Fibroblast of skin of abdomen (primary cell): ENCODE measurements at regions not wholly inside any gene's neighbourhood (a gene's known extent, or its start where the extent isn't known, plus 50 kb on each side); places are given as distances from the start of the nearest gene placed in this dataset.
A peak's percentile ranks its signal among the peaks of the same experiment; 100 is the strongest.

Experiments
- DNase-seq: peaks from one replicate; pipeline ENCODE4 v3.0.0-alpha.2; 2013

DNA sequence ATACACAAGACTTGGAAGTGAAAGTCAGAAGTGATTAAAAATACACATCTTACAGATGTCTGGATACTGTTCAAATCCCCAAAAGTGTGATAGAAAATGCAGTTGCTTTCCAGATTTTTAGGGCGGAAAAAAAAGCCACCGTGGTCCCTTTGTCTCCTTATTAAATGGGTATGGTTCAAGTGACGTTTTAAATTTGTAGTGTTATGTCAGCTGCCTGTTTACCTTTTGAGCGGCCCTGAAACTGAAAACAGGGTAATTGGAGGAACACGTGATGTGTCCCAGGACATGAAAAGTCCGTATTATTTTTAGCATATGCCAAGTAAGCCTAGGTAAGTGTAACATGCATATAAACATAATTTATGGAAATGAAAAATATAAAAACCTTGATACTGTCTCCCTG is 109.0 kb upstream of the PDZRN3 start:
- DNase-seq: no peak

DNA sequence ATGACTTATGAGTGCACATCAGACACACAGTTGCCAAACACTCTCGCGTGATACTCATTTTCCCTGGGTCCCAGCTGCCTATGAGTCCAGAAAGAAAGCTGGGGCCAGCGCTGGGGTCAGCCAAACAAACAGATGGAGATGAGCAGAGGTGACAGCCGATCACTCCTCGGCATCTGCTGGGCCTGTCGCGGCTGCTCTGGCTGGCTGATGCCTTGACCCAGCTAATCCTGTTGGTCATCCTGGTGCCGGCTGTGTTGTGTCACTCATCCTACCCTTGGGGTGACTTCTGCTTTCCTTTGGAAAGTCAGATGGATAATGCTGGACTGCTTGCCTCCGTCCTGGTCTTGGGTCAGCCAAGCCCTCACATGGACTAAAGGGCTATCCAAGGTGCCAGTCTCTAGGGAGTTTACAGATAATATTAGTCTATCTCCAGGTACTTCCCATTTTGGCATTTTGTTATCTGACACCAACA is 105.3 kb upstream of the PDZRN3 start:
- no peak for DNase-seq

DNA sequence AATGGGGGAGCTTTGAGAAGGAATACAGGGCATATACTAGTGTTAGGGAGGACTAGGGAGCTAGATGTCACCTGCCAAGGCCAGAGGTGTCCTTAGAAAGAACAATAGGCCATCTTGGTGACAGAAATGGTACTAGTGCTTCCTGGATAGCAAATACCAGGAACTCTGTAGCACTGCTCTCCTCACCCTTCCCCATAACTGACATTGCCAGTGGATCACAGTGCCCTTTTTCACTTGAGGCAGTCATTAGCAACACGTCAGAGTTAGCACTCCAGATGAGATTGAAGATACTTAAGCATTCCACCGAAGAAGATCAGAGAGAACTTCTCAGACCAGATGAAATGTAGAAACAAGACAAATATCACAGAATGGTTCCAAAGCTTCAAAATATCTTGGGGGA is 103.1 kb upstream of the PDZRN3 start:
- DNase-seq: peak; percentile 13

DNA sequence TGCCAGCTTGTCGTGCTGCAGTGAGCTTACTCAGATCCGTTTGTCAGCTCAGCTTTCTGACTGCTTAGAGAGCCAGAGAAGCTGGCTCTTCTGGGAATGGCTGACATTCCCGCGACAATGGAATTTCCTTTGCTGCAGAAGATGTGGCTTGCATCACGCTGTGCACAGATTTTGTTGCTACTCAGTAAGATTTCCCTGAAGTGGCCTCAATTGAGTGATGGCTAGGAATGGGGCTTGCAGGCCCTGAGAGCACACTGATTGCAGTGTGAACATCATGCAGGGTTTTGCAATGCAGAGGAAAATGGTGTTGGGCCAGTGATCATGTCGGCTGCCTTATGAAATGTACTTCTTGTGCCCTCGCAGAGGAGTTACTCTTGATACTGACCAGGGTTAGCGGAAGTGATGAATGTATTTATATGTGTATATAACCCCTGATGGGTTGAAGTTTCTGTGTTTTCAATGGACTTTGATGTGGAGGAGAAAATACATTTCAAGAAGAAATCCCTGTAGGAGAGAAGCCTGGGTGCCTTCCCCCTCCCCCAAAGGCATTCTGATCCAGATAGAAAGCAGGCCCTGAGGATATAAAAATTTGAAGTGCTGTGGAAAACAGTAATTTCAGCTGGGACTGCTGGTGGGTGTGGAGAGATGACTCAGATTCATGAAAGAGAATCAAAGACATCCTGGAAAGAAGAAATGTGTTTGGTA is 102.5 kb upstream of the PDZRN3 start:
- DNase-seq: peak; percentile 93

DNA sequence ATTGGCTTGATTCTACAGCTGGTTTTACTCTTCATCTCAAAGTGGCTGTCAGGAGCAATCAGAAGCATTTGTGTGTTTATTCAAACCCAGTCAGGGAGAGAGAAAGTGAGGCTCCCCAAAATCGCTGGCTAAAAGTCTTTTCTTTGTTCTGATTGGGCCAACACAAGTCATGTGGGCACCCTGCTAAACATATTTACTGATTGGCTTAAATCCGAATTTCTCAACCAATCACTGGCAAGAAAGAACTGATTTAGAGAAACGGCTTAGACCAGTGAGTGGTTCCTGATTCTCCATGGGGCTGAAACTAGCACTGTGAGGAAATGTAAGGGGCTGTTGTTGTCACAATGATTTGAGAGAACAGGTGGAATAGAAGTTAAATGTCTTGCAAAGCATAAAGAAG is 98.9 kb upstream of the PDZRN3 start:
- DNase-seq: no peak

DNA sequence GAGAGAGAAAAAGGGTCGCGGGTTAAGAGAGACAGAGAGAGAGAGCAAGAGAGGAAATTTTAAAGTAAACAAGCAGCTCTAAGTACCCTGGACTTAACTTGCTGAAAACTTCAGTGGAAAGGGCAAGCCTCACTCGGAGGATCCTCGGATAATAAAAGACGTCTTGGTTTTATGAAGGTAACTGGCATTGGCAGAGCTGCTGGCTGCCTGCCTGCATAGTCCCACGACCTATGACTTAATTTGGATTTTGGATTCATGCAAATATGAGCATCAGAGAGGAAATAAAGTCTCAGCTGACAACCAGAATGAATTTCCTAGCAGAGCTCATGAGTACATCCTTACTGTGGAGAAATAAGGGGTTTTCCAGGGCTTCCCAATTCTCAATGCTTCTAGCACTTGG is 95.1 kb upstream of the PDZRN3 start:
- peak; percentile 47 for DNase-seq

DNA sequence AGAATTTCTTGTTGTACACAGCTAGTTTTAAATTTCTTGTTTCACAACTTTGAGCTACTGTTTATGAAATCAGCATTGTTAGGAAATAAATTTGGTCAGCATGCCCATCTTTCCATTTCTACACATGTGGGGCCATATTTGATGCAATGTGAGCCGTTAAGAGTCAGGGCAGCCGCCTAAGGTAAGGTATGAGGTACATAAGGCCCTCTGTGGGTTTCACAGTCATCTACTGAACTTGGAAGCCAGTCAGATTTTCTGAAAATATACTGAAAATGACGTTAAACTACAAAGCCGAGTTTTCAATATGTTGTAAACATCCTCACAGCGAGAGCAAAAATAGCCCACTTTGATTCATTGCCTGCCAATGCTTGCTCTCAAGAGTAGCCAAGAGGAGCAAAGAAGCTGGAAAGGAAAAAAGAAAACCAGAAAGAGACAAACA is 94.7 kb upstream of the PDZRN3 start:
- peak; percentile 61 for DNase-seq

DNA sequence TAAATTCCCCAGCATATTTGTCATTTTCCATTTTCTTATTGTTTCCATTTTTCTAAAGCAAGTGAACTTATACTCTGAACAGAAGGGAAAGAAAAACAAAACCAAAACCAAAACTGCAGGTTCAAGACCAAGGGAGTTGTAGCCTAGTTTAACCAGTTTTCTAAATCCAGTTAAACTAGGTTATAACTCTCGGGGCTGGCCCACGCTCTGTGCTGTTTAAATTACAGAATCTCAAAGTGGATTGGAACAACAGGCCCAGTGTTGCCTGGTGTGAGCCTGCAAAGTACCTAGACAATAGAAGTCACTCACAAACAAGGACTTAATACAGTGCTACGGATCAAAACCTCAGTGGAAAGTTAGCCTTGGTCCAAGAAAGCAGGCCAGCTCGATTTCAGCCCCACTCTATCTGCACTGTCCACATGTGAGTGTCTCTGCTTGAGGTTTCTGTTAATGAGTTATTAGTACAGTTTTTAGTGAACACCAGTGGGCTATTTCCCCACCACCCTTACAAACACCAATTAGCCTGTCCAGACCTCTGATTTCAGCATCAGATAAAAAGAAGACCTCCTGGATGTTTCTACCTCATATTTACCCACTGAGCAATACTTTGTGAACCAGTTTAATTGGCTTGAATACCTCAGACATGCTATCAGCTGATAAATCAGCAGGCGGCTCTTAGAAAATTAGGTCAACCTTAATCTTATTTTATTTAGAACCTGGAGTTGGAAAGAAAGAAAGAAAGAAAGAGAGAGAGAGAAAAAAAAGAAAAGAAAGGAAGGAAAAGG is 93.8 kb upstream of the PDZRN3 start:
- DNase-seq: no peak

DNA sequence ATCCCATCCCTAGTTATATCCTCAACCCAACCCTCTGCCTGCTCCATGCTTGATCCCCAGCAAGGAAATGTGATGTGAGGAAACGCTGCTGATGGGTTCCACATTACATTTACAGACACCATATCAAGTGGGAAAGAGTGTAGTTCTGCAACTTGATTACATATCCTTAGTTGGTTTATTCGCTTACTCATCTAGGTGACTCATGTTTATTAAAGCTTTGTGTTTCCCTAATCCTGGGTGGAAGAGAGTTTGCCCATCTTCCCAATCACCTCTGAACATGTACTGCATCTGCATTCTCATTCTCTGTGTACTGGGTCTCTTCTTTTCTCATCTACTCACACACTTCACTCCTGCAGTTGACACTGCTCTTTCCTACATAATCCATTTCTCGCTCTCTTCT is 91.7 kb upstream of the PDZRN3 start:
- peak; percentile 45 for DNase-seq

DNA sequence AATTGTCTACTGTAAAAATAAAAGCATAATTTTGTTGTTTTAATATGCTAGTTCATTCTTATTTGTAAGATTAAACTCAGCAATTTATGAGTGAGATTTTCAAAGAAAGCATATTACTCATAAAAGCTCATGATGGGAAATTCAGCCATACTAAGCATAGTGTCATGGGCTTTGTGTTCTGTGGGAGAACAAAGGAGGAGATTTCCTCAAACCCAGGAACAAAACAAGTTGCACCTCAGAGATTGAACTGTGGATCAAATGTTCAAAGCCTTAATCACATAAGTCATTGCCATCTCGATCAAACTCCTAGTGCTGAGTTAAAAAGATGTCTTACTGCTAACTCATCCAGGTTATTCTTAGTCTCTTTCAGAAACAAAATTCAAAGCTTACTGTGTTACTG is 85.6 kb upstream of the PDZRN3 start:
- DNase-seq: no peak

DNA sequence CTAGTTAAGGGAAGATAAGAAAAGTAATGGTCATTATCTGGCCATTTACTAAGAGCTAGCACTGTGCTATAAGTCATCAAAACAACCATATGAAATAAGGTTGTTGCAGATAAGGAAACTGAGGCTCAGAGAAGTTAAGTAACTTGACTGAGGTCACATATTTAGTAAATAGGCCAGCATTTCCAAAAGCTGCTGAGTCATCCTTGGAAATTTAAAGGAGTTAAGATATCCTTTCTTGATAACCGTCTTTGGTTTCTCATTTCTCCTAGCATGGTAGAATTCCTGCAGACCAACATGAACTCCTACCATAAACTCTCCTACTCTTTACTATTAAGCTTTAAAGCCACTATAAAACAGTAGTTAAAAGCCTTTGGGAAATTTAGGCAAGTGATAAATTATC is 85.0 kb upstream of the PDZRN3 start:
- no peak for DNase-seq

DNA sequence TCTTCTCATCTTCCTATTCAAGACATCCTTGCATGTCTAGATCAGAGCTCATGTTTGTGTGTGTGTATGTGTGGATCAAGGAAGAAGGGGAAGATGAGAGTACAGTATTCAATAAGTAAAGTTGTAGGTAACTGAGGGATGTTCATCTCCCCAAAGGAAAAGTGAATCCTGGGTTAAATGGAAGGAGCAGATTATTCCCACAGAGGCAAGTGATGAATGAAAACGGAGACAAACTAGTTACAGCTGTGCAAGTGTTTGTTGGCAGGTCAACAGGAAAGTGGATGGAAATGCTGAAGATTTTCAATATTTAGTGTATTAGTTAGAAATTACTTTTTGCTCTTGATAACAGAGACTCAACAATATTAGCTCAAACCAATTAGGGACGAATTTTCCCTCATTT is 84.2 kb upstream of the PDZRN3 start:
- DNase-seq: no peak

DNA sequence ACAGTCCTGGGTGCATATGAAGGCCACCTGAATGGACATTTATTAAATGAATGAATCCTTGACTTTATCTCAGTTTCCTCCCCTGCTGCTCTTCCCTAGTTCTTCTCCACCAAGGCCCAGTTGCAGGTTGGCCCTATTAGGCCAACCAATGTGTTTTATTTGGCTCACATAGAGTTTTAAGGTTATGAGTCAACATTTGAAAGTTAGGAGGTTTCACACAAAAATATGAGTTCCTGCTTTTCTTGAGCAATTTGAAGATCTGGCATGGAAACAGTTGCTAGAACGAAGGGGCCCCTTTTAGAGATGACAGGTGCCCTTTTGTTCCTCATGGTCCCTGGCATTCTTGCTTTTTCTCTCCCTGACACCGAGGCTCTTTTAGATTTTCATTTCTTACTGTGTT is 83.0 kb upstream of the PDZRN3 start:
- peak; percentile 9 for DNase-seq

DNA sequence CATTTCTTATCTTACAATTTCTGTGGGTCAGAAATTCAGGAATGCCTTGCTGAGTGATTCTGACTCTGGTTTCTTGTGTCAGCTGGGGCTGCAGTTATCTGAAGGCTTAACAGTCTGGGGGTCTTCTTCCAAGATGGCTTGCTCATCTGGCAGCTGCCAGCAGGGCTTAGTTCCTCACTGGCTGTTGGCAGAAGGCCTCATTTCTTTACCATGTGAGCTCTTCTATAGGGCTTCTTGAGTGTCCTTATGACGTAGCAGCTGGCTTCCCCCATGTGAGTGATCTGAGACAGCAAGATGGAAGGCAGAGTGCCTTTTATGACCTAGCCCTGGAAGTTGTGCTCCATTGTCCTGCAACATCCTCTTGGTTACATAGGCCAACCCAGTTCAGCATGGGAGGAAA is 82.0 kb upstream of the PDZRN3 start:
- DNase-seq: no peak

DNA sequence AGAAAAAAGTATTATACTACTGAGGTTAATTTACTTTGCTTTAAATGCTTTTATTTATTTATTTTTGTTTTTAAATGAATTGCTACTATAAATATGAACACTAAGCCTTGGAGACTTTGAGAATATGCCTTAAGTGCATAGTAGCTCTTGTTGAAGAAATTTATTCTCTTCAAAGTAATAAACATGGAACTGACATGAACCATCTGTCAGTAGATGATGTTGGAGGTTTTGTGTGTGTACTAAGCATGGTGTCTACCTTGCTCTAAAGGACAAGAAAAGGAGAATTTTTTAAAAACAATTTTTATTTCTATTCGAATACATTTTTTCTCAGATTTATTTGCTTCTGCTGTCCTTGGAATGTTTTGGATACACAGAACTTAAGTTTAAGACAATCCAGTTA is 81.1 kb upstream of the PDZRN3 start:
- DNase-seq: no peak

DNA sequence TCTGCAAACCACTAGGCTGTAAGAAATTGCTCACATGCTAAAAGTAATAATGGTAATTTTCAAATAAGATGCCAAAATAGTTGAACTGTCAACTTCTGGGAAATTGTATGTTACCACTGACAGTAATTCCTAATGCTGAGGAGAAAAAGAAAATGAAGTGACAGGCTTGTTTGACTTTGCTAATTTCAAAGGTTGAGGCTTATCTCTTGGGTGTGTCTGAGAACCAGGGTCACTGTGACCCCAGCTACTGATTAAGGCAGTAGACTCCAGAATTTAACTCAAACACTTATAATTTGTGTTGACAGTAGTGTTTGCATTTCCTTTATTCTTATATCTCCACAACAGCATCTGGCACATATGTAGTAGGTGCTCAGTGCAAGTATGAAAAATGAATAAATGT is 74.6 kb upstream of the PDZRN3 start:
- no peak for DNase-seq

DNA sequence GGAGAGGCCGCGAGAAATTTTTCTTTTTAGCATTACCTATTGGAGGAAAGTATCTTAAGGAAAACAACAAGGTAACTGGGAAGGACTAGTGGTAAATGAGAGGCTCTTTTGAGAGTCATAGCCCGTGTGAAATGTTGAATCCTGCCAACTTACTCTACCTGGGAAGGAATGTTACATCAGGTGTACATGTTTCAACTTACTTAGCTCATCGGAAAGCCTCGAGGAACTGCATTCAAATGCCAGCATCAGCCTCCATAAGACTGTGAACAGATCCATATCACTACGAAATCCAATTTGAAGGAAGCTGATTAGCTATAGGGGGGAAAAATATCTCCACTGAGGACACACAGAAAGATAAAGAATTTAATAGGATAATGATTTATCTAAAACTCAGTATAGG is 72.3 kb upstream of the PDZRN3 start:
- DNase-seq: no peak

DNA sequence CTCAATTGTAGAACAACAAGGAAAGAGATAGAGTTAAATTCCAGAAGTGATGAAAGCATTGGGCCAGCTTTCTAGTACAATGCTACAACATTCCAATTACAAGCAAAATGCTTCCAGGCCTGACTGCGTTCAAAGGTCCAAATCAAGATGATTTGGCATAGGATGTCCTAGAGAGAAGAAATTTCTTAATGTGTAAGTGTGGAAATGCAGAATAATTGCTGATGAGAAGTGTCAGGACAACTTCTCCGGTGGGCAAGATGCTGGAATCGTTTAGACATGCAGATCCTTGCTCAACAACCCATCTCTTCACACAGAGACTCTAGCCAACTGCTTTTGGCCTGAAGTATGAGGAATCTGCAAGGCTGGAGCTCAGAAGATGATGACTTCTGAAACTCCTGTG is 71.1 kb upstream of the PDZRN3 start:
- no peak for DNase-seq

DNA sequence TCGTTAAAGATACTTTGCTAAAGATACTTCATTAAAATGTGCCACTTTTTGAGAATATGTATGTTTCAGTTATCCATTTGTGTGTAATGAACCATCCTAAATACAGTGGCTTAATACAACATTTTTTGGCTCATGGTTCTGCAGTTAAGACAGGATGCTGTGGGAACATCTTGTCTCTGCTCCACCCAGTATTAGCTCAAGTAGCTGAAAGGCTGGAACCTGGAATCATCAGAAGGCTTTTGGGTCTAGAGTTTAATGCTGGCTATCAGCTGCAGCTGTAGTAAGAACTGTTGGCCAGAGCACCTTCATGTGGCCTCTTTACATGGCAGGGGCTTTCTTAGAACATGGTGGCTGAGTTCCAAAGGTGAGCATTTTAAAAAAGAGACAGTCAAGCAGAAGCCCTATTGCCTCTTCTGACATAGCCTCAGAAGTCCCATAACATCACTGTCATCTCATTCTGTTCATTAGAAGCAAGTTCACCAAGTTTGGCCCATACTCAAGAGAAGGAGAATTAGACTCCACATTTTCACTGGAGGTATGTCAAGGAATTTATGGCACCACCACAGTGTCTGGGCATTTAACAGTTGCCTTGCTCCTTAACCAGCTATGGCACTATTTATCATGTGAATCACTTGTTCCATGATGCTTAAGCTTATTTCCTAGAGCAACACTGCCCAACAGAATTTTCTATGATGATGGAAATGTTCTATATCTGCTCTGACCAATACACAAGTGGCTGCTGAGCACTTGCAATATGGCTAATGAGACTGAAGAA is 70.4 kb upstream of the PDZRN3 start:
- no peak for DNase-seq

DNA sequence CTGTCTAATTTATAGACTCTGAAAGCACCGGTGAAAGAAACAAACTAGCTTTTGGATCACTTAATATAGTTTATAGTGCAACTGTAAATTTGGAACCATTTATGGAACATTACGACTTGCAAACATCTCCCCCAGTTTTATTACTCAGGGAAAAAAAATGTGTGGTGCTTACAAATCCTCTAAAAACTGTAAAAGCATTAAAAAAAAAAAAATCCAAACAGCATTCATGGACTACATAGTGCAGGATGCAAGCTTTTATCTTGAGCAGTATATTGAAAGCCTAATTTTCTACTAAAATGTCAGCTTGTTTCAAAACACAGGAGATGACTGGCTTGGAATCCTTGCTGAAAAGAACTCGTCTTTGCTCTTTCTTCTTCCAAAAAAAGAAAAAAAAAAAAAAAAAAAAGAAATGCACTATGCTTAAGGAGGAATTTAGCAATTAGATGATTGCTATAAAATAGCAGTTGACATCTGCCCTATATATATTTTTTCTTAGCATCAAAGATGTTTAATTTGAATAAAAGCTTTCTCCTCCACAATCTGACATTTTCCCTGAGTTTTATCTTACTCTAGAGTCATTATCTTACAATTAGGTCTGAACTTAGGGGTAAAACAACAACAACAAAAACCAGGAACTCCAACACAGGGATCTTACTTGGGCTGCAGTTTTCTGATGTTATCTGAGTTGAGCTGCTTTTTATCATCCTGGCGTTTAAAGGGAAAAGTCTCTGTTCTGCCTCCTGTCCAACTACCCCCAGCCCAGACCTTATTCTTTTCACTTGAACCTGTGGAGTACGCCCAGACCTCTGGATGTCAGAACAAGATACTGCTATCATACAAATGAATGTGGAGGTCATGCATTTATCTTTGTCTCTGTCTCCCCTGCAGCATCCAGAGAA is 62.6 kb upstream of the PDZRN3 start:
- peak; percentile 60 for DNase-seq

DNA sequence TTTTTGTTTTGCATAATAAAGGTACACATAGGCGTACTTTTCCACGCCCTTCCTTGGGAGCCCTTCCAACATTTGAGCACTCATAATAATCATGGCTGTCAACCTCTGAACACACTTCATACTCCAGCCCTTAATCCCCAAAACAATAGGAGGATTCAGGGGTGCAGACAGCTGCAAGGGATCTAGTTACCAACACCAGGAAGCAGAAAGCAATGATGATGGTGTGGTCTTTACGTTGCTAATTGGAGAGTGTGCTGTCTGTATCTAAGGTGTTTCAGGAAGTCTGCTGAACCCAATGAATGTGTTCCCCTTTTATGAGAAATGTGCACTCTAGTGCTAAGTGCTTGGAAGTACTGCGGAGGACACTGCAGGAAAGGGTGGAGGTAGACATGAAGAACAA is 60.3 kb upstream of the PDZRN3 start:
- DNase-seq: no peak

DNA sequence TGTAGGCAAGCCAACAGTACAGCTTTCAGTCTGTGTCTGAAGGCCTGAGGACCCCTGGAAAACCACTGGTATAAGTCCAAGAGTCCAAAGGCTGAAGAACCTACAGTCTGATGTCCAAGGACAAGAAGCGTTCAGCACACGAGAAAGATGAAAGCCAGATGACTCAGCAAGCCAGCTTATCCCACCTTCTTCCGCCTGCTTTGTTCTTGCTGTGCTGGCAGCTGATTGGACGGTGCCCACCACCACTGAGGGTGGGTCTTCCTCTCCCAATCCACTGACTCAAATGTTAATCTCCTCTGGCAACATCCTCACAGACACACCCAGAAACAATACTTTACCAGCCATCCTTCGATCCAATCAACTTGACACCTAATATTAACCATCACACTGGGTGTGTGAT is 59.0 kb upstream of the PDZRN3 start:
- no peak for DNase-seq
